GM21576 (cell line): ENCODE measurements at regions not wholly inside any gene's neighbourhood (a gene's known extent, or its start where the extent isn't known, plus 50 kb on each side); places are given as distances from the start of the nearest gene placed in this dataset.
"Not testable (repeated sequence)": the region's sequence is repeated elsewhere in the genome, so short reads cannot be mapped to it uniquely, and the experiment has no call there.

ENCODE experiments used
- ATAC-seq: cut with Tn5 transposase; IDR thresholded peaks from one replicate; pipeline ENCODE4 v1.9.1; 2021; ENCODE audit warnings: mild to moderate bottlenecking, moderate library complexity; ENCODE audit not compliant: unreplicated experiment

- ATAC-seq, result peak; percentile 73
Measured at GRCh38 chr13:103517066-103517767, 451.0 kb upstream of the SLC10A2 start.

- no peak for ATAC-seq
Measured at GRCh38 chr13:103516015-103516795, 450.0 kb upstream of the SLC10A2 start.

- ATAC-seq, result no peak
Measured at GRCh38 chr13:103515410-103515809, 449.2 kb upstream of the SLC10A2 start.

DNA sequence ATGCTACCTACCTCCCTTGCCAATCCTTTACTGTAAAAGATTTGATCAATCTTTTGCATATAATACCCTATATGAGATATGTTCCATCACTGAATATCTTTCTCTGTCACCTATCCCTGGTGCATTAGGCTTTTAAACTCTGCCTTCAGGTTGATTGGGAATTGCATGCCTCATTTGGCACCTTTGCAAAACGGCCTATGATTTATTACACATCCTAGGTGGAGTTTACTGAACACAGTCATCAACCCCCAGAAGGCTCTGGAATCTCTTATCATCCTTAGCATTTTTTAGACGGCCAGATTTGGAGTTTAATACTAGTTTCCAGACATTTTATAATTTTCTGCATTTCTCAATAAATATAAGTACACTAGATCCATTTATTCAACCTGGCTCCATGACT, 448.4 kb upstream of the SLC10A2 start:
- ATAC-seq, result no peak

DNA sequence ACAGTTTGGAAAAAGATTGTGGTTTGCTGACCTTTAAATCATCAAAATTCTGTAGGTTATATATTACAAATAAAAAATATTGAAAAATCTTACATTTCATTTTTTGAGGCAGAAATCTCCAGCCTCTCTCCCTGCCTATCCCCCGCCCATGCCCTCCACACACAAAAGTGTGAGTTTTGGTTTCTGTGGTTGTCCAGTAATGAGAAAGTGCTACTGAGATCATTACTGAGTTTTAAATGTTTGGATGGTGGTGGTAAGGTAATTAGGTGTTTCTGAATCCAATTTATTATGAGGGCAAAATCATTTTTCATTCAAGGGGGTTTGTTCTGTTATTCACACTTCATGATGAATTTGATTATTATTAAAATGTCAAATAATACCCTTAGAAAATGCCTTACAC, 448.0 kb upstream of the SLC10A2 start:
- no peak for ATAC-seq

DNA sequence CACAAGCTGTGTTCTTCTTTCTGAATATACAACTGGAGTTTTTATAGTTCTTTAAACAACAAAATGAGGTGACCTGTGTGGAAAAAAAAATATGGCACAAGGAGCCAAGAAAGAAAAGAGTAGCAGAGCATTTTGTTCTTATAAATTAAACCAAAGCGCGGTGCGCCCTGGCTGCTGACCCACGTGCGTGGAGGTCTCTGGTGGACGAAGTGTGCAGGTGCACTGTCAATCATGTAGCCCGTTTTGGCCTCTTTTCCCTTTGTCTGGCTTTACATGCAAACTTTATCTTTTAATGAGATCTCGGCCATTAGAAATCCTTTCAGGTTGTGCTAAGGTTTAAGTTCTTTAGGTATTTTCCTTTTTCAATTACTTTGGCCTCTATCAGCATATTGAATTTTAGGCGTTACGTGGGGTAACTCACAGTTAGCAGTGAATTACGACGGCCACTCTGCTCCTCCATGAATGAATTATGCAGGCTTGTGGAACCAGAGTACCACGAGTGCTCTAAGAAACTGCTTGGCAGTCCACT, 443.9 kb upstream of the SLC10A2 start:
- no peak for ATAC-seq

DNA sequence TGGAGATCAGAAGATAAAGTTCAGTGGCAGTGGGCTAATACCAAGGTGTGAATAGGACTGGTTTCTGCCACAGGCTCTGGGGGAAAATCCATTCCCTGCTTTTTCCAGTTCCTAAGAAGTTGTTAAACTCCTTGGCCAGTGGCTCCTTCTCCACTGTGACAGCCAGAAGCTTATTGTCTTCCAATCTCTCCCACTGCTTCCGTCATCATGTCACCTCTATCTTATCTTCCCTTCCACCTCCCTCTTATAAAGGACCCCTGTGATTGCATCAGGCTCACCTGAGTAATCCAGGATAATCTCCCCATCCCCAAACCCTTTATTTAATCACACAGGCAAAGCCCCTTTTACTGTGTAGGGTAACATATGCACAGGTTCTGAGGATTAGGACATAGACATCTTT, 431.2 kb upstream of the SLC10A2 start:
- ATAC-seq, result no peak

- no peak for ATAC-seq
Measured at GRCh38 chr13:103487841-103488240, 421.6 kb upstream of the SLC10A2 start.

DNA sequence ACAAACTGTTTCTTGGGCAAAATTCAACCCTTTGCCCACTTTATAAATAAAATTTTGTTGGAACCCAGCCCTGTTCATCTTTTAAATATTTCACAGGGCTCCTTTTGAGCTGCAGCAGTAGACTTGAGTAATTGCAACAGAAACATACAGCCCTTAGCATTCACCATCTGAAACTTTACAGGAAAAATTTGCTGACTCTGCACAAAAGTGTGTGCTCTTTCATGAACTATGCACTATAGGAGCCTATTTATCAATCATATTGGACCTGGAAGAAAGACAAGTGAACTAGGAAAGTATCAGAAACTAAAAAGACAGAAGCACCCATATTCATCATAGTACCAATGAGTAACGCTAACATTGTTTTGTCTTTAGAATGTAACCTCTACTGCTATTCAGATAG, 406.9 kb upstream of the SLC10A2 start:
- ATAC-seq, result no peak

- no peak for ATAC-seq
Measured at GRCh38 chr13:103471896-103472295, 405.7 kb upstream of the SLC10A2 start.

- ATAC-seq, result no peak
Measured at GRCh38 chr13:103469771-103470170, 403.6 kb upstream of the SLC10A2 start.

DNA sequence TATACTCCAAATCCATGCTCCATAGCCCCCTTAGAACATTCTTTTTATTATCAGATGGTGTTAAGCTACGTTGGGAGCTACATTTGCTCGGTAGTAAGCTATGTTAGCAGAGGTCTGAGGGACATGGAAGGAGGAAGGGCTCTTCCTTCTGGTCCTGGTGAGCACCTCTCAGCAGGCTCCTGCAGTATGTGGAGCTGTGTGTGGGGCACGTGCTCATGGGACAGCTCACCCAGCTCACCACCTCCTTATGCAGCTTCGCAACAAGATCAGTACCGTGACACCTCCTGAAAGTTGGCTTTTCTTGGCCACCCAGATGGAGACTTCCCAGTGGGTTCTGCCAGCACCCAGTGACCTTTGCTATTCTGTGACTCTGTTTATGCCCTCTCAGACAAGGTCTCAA, 400.5 kb upstream of the SLC10A2 start:
- no peak for ATAC-seq

DNA sequence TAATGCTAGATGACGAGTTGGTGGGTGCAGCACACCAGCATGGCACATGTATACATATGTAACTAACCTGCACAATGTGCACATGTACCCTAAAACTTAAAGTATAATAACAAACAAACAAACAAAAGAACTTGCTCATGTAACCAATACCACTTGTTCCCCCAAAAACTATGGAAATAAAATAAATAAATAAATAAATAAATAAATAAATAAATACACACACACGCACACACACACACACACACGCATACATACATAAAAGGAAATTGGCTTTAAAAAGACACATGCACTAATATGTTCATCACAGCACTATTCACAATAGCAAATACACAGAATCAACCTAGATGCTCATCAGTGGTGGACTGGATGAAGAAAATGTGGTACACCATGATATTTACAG, 394.0 kb upstream of the SLC10A2 start:
- not testable (repeated sequence) for ATAC-seq

- ATAC-seq, result not testable (repeated sequence)
Measured at GRCh38 chr13:103457050-103457449, 390.8 kb upstream of the SLC10A2 start.

GRCh38 chr13:103451656-103452055, 385.4 kb upstream of the SLC10A2 start:
- ATAC-seq, result no peak

GRCh38 chr13:103443604-103444003, 377.4 kb upstream of the SLC10A2 start:
- no peak for ATAC-seq

DNA sequence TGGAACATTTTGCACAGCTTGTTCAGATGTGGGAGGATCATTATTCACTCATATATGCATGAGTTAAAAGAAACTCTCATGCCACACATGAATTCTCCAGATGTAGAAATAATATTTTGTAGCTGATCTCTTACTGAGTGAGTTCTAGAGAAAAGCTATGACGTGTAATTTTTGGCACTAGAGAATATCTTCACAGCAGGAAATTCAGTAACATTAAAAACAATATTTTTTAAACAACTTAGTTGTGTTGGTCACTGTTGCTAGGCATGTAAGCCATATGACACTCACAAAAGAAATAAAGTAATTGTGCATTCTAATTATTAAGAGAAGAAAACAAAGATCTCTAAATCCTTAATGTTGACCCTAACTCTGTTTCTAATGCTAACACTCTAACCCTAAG, 371.4 kb upstream of the SLC10A2 start:
- ATAC-seq, result no peak

DNA sequence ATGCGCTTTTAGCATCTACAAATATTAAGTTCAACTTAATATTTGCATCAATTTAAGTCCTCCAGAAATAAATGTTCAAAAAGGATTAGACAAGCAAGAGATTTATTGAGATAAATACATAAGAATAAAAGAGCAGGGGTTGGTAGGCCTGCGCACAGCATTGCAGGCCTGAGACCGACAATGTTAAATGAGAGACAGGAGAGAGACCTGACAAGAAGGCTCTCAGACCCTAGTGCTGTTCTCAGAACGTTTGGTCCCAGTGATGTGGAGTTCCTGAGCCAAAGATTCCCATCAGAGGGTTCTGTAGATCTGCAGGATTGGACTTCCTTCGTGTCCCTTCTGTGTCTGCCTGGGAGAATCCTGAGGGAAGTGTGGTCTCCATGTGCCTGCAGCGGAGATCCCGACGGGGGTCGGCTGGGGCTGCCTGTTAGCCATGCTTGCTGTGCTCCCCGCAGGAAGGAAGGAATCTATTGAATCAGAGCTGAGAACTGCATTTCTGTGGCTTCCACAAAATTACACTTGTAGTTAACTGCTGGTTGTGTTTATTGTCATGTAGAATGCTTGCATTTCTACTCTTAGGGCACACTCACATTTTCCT, 369.9 kb upstream of the SLC10A2 start:
- no peak for ATAC-seq

- ATAC-seq, result no peak
Measured at GRCh38 chr13:103431856-103432255, 365.6 kb upstream of the SLC10A2 start.

DNA sequence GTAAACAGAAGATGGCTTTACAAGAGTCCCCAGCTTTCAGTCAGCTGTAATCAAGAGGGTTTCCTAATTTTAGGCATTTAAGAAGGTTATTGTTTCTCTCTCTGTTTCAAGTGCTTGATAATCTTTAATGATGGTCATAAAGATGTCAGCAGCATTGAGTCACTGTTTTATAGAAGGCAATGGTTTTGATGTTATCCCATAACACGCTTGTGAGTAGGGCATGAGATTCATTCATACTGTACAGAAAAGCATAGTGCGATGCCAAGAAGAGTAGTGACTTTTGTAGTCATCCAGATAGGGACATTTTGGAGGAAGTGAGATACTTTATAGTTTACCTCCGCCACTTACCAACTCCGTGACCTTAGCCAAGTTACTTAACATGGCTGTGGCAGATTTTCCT, 364.2 kb upstream of the SLC10A2 start:
- ATAC-seq, result no peak

- no peak for ATAC-seq
Measured at GRCh38 chr13:103410002-103410401, 343.8 kb upstream of the SLC10A2 start.

- no peak for ATAC-seq
Measured at GRCh38 chr13:103406967-103407366, 340.8 kb upstream of the SLC10A2 start.
